ENCODE measurements at regions not wholly inside any gene's neighbourhood (a gene's known extent, or its start where the extent isn't known, plus 50 kb on each side); places are given as distances from the start of the nearest gene placed in this dataset.
A peak's percentile ranks its signal among the peaks of the same experiment; 100 is the strongest.

DNA sequence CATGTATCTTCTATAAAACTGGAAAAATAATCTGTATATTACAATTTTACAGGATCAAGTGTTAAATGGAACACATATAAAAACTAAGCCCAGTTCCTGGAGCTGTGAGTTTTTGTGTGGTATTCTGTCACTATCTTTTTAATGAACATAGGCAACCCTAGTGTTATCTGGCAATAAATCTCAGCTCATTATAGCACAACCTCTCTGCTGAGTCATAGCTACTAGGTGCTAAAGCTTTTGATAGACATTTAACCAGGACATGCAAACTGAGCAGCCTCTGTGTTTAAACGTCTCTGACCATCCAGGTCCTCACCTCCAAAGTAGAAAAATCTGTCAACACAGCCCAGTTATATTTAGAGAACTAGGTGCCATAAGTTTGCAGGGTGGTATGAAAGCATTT is 91.0 kb upstream of the CARD18 start:
- DNase-seq (ENCODE audit: low read depth in 1 of 2, low spot score in 1 of 2): no peak
- in situ Hi-C loops (cut with HindIII; ENCODE audit: low pct_unique_long_range_greater_than_20kb, low sequenced_read_pairs): no loop called here
- no peak for TF ChIP-seq JUND (IDR thresholded peaks at IDR 0.05; ENCODE audit: low read depth)

DNA sequence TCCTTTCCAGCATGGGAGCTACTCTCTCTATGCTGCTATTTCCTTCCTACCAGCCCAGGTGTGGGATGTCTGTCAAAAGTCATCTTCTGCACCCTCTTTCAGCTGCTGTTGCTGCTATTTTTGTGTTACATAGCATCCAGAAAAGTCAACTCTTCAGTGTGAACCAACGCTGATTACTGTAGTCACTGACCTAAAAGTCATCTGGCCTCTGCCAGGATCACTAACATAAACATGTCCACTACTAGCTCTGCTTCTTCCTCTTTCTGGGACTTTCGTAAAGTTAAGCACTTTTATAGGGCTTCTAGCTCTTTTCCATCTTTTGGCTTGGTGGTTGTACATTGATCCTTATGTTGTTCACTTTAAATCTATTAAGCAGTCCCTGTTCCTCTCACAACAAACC is 90.2 kb upstream of the CARD18 start:
- no peak for DNase-seq (ENCODE audit: low read depth in 1 of 2, low spot score in 1 of 2)
- no peak for TF ChIP-seq JUND (IDR thresholded peaks at IDR 0.05; ENCODE audit: low read depth)
- in situ Hi-C loops (cut with HindIII; ENCODE audit: low pct_unique_long_range_greater_than_20kb, low sequenced_read_pairs): no loop called here

- in situ Hi-C loops (cut with HindIII; ENCODE audit: low pct_unique_long_range_greater_than_20kb, low sequenced_read_pairs): no loop called here
- TF ChIP-seq JUND (IDR thresholded peaks at IDR 0.05; ENCODE audit: low read depth): no peak
- DNase-seq (ENCODE audit: low read depth in 1 of 2, low spot score in 1 of 2): no peak
These were observed 89.7 kb upstream of the CARD18 start for GRCh38 chr11:105229257-105229656.

DNA sequence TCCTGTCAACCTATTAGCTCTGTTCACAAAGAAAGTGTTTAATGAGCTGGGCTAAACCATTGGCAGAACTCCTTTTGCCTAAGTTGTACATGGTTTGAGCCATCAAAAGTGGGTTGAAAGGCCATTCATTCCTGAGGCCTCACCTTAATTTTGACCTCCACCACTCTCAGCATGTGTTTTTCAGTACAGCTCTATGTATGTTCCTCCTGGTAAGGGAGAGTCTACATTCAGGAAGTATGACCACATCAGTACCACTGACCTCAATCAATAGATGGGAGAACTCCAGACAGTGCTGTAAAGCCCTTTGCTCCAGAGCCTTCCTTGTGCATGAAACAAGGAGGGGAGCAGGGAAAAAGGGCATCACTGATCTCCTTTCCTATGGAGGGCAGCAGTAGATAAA is 87.8 kb upstream of the CARD18 start:
- no peak for DNase-seq (ENCODE audit: low read depth in 1 of 2, low spot score in 1 of 2)
- TF ChIP-seq JUND (IDR thresholded peaks at IDR 0.05; ENCODE audit: low read depth): no peak
- in situ Hi-C loops (cut with HindIII; ENCODE audit: low pct_unique_long_range_greater_than_20kb, low sequenced_read_pairs): no loop called here

GRCh38 chr11:105226766-105227165 is 87.2 kb upstream of the CARD18 start:
- DNase-seq (ENCODE audit: low read depth in 1 of 2, low spot score in 1 of 2): no peak
- TF ChIP-seq JUND (IDR thresholded peaks at IDR 0.05; ENCODE audit: low read depth): no peak
- in situ Hi-C loops (cut with HindIII; ENCODE audit: low pct_unique_long_range_greater_than_20kb, low sequenced_read_pairs): no loop called here

DNA sequence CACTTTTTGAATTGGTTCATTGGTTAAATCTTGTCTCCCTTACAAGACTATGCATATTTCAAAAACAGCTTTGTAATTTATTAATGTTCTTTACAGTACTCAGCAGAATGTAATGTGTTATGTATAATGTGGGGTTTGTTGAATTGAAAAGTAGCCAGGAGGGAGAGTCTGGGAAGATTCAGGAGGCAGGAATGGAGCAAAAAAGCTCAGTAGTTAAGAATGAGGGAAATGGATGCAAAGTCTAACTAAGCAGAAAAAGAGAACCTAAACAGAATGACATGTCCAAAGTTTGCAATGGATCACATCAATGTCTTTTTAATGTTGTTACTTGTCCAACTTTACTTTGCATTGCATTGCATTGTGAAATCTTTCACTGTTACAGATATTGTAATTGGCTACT is 86.5 kb upstream of the CARD18 start:
- TF ChIP-seq JUND (IDR thresholded peaks at IDR 0.05; ENCODE audit: low read depth): no peak
- DNase-seq (ENCODE audit: low read depth in 1 of 2, low spot score in 1 of 2): no peak
- in situ Hi-C loops (cut with HindIII; ENCODE audit: low pct_unique_long_range_greater_than_20kb, low sequenced_read_pairs): no loop called here

- in situ Hi-C loops (cut with HindIII; ENCODE audit: low pct_unique_long_range_greater_than_20kb, low sequenced_read_pairs): no loop called here
- TF ChIP-seq JUND (IDR thresholded peaks at IDR 0.05; ENCODE audit: low read depth): no peak
- DNase-seq (ENCODE audit: low read depth in 1 of 2, low spot score in 1 of 2): no peak
These were observed 85.1 kb upstream of the CARD18 start for GRCh38 chr11:105224482-105225253.

DNA sequence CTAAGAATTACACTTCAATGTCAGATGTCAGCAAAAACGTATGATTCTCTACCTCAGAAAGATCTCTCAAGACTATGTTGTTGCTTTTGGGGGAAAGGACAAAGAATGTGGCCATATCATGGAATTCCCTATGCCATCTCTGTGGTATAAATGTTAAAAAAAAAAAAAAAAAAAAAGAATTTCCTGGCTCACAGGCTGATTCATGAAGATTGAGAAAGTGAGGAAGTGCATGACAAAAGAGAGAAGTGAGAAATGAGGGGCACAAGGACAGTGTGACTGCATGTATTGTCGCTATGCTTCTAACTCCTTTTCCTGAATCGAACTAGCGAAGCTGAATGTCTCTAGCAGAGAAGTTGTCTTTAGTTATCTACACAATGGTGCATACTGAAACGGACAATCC is 80.6 kb upstream of the CARD18 start:
- TF ChIP-seq JUND (IDR thresholded peaks at IDR 0.05; ENCODE audit: low read depth): no peak
- no peak for DNase-seq (ENCODE audit: low read depth in 1 of 2, low spot score in 1 of 2)
- in situ Hi-C loops (cut with HindIII; ENCODE audit: low pct_unique_long_range_greater_than_20kb, low sequenced_read_pairs): no loop called here

DNA sequence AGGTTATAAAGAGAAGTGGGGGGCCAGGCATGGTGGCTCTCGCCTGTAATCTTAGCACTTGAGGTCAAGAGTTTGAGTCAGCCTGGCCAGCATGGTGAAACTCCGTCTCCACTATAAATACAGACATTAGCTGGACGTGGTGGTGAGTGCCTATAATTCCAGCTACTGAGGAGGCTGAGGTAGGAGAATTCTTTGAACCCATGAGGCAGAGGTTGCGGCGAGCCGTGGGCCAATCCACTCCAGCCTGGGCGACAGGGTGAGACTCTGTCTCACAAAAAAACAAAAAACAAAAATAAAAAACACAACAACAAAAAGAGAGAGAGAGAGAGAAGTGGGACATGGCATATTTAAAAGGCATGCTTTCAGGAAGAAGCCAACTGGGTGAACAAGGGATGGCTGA is 80.1 kb upstream of the CARD18 start:
- DNase-seq (ENCODE audit: low read depth in 1 of 2, low spot score in 1 of 2): no peak
- in situ Hi-C loops (cut with HindIII; ENCODE audit: low pct_unique_long_range_greater_than_20kb, low sequenced_read_pairs): no loop called here
- no peak for TF ChIP-seq JUND (IDR thresholded peaks at IDR 0.05; ENCODE audit: low read depth)

- TF ChIP-seq JUND (IDR thresholded peaks at IDR 0.05; ENCODE audit: low read depth): no peak
- in situ Hi-C loops (cut with HindIII; ENCODE audit: low pct_unique_long_range_greater_than_20kb, low sequenced_read_pairs): no loop called here
- DNase-seq (ENCODE audit: low read depth in 1 of 2, low spot score in 1 of 2): no peak
These were observed 79.7 kb upstream of the CARD18 start for GRCh38 chr11:105219269-105219668.

- in situ Hi-C loops (cut with HindIII; ENCODE audit: low pct_unique_long_range_greater_than_20kb, low sequenced_read_pairs): no loop called here
- DNase-seq (ENCODE audit: low read depth in 1 of 2, low spot score in 1 of 2): no peak
- TF ChIP-seq JUND (IDR thresholded peaks at IDR 0.05; ENCODE audit: low read depth): no peak
These were observed 76.0 kb upstream of the CARD18 start for GRCh38 chr11:105215528-105215927.

DNA sequence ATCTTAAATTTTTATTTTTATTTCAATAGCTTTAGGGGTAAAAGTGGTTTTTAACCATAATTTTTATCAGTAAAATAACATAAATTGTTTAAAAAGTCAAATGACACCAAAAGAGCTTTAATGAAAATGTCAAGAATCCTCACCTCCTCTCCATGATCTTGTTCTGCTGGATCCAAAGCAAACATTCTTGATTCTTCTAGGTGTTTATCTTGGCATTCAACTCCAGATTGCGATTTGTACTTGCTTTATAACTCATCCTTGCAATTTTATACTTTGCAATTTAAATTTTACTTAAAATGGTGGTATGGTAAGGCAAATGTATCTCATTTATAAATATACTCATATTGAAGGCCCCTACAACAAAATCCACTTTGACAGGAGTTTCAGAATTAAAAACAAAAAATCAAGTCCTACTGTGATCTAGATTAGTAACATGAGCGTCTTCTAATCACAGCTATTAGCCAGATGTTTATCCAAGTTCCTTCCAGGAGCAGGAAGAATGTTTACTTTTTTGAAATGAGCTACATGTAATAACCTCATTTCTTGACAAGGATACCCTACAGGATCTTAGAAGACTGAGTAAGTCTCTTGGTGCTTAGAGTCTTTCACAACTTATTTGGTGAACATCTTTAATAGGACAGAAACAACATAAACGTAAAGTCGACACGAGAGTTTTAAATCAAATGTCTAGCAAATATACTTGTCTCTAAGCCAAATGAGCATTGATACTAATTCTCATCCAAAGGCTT is 72.4 kb upstream of the CARD18 start:
- DNase-seq (ENCODE audit: low read depth in 1 of 2, low spot score in 1 of 2): peak in 1 of 2 experiments; percentile 74
- no peak for TF ChIP-seq JUND (IDR thresholded peaks at IDR 0.05; ENCODE audit: low read depth)
- in situ Hi-C loops (cut with HindIII; ENCODE audit: low pct_unique_long_range_greater_than_20kb, low sequenced_read_pairs): no loop called here

DNA sequence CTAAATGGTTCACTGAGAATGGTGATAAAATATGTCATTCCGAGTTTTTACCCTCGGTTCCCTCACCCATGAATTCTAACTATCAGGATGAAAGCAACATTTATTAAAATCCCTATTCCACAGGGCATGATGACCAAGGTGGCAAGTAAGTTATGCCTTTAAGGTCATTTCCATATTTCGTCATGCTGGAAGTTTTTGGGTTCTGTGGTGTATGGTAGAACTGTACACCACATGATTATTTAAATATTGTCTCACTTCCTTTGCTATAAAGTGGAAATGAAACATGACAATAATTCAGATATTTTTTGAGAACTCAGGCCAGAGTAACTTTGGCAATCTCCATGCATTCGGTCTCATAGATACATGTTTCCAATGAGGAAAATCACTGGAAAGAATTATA is 68.5 kb upstream of the CARD18 start:
- no peak for TF ChIP-seq JUND (IDR thresholded peaks at IDR 0.05; ENCODE audit: low read depth)
- DNase-seq (ENCODE audit: low read depth in 1 of 2, low spot score in 1 of 2): no peak
- in situ Hi-C loops (cut with HindIII; ENCODE audit: low pct_unique_long_range_greater_than_20kb, low sequenced_read_pairs): no loop called here

All from T47D (cell line).